Effector CD8-positive, alpha-beta T cell (primary cell): ENCODE measurements at regions not wholly inside any gene's neighbourhood (a gene's known extent, or its start where the extent isn't known, plus 50 kb on each side); places are given as distances from the start of the nearest gene placed in this dataset.

Source experiments
- DNase-seq: peaks from one replicate; lab custom pipeline; 2025; lab: John Stamatoyannopoulos, UW

DNA sequence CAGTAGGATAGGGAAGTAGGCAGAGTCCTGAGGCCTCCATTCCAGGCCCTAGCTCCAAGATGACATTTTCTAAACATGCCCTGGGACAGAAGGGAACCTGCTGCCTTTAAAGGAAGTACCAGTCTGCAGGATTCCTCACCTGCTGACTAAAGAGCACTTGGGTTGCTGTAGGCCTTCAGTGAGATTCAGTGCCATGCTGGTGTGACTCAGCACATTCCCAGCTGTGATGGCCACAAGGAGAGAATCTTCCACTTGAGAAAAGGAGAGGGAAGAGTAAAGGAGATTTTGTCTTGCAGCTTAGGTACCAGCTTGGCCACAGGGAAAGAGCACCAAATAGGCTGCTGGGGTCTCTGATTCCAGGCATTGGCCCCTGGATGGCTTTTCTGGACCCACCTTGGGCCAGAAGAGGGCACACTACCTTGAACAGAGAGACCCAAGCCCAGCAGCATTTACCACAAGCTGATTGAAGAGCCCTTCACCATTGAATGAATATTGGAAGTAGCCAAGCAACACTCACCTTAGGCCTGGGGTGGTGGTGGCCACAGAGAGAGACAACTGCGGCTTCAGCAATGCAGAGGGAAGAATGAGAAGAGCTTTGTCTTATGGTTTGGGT is 498.3 kb downstream of the KCNH5 start:
- DNase-seq, result no peak

DNA sequence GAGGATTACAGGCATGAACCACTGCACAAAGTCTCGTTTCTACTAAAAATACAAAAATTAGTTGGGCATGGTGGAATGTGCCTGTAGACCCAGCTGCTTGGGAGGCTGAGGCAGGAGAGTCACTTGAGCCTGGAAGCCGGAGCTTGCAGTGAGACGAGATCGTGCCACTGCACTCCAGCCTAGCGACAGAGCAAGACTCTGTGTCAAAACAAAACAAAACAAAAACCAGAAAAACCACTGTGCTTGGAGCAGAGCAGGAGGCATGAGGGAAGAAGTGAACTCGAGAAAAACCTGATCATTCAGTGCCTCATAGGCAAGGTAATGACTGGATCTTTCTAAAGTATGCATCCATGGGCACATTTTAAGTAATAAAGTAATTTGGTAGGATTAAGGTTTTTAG is 487.8 kb downstream of the KCNH5 start:
- DNase-seq, result no peak

DNA sequence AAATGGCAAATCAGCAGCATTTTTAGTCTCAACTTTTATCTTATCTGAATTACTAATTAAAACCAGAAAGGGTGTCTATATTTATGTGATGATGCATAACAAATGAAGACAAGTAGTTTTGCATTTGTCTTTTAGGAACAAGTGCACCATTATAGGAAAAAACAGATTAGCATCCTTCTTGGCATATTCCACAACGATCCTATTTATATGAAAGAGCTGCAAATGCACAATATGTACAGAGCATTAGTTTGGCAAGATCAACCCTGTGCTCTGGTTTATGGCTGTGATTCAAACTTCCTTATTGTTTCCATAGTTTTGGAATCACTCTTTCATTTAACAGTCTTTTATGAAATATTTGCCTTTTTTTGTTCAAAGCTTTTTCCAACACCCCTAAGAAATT is 486.8 kb downstream of the KCNH5 start:
- DNase-seq, result no peak

DNA sequence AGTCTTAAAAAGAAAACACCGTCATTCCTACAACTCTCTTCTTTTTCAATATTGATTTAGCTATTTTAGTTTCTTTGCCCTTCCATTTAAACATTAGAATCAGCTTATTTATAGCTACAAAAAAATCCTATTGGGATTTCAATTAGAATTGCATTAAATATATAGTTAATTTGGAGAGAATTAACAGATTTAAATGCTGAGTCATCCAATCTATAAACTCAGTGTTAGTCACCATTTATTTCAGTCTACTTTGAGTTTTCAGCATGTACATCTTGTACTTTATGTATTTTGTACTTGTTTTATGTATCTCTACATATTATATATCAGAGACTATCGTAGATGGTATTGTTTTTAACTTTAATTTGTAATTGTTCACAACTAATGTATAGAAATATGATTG is 460.0 kb downstream of the KCNH5 start:
- no peak for DNase-seq

DNA sequence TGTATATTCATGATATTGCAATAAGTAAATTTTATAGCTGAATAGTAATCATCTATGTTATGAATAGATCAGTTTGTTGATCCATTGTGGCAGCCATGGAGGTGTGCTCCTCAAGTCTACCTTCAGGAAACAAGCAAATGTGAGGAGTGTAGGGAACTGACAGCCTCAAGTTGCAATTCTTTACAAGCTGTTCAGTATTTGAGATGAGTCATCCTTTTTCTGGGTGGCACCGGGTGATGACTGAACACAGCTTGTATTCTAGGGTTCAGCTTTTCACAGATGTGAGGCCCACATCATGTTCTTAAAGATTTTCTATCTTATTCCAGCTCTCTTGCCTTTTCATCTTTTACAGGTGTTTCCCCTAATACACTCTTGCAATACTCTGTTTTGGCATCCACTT is 452.4 kb downstream of the KCNH5 start:
- no peak for DNase-seq

DNA sequence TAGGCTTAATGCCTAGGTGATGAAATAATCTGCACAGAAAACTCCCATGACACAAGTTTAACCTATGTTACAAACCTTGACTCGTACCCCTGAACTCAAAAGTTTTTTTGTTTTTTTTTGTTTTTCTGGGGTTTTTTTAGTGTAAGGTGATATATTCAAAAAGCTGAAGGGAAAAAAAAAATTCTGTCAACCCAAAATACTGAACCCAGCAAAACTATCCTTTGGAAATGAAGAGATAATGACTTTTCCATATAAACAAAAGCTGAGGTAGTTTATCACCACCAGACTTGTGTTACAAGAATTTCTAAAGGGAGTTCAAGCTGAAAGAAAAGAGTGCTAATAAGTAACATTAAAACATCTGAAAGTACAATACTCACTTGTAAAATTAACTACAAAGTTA is 448.1 kb downstream of the KCNH5 start:
- no peak for DNase-seq

DNA sequence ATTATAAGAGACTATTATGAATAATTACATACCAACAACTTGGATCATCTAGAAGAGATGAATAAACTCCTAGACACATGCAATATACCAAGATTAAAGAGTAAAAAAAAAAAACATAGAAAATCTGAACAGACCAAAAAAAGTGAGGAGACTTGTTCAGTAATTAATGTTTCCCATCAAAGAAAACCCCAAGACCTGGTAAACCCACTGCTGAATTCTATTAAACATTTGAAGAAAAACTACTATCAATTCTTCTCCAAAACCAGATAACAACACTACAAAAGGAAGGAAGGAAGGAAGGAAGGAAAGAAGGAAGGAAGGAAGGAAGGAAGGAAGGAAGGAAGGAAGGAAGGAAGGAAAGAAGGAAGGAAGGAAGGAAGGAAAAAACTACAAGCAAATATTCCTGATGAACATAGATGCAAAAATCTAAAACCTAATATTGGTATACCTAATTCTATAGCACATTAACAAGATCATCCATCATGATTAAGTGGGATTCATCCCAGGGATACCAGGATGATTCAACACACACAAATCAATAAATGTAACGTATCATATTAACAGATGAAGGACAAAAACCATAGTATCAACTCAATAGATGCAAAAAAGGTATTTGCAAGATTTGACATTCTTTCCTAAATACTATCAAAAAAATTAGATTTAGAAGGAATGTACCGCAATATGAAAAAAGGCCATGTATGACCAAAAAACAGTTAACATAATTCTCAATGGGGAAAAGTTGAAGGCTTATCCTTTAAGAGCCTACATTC is 445.5 kb downstream of the KCNH5 start:
- no peak for DNase-seq

DNA sequence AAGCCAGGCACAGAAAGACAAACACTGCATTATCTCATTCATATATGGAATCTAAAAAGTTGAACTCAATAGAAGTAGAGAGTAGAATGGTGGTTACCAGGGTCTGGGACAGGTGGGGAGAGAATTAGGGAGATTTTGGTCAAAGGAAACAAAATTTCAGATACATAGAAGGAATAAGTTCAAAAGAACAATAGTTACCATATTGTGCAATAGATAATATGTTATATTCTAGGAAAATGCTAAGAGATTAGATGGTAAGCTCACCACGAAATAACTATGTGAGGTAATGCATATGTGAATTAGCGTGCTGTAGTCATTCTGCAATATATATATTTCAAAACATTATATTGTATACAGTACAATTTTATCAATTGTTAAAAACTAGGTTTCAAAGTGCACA is 442.5 kb downstream of the KCNH5 start:
- DNase-seq, result no peak

DNA sequence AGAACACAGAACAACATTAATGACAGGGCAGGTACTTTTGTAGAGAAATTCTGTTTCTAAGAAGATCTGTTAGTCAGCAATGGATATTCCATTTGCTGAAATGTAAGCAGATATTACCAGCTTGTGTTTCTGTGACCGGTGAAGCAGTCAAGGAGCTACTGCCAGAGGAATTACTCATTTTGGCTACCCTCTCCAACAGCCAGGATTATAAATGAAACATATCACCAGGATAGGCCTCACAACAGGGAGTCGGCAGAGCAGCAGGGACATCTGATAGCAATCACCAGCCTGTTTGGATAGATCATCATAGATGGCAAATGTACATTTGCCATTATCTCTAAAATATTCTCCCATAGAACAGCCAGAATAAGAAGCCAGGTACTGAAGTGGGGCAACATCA is 440.7 kb downstream of the KCNH5 start:
- DNase-seq, result no peak

DNA sequence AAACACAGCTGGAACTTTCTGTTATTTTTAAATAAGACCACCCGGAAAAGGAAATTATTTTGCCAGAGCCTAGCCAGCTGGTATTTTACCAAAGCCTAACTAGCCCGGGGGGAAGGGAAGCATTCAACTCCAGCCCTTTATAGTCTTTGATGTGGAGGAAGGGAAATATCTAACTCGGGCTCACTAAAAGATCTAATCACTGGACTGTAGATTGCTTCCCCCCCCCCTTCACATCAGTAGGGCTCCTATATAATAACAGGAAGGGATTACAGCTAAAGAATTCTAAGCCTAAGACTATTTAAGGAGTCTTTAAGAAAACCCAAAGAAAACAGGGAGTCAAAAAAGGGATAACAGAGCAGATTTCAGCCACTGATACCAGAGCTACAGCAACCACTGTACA is 431.1 kb downstream of the KCNH5 start:
- DNase-seq, result no peak

DNA sequence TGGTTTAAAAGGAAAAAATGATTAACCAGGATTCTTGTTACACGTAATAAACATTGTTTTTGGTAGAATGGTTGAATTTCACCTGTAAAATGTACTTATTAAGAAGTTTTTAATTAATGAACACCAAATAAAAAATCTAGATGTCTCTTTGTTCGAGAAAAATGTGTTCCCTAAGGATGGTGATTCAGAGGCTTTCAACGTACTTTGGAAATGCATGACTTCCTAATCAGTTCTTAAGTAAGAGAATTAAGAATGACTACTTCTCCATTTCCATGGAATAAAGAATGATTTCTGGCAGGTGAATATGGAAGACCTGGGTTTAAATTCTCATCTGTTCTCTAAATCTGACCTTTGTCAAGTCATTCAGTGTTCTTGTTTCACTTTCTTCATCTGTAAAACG is 428.6 kb downstream of the KCNH5 start:
- DNase-seq, result no peak

DNA sequence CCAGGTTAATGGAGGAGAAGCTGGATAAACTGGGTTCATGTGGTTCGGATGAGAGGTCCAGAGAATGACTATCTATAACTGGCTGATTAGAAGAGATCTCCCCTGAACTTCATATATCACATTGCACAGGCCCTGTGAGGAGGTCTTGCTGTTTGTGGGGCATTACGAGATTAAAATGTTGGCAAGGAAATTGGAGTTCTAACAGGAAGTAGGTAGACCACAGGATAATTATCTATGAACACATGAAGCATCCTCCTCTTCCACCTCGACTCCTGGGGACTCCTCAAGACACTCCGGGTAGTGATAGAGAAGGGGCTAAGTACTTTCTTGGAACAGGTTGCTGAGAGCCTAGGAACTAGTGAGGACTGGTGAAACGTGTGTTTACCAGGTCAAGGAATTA is 418.8 kb downstream of the KCNH5 start:
- no peak for DNase-seq

DNA sequence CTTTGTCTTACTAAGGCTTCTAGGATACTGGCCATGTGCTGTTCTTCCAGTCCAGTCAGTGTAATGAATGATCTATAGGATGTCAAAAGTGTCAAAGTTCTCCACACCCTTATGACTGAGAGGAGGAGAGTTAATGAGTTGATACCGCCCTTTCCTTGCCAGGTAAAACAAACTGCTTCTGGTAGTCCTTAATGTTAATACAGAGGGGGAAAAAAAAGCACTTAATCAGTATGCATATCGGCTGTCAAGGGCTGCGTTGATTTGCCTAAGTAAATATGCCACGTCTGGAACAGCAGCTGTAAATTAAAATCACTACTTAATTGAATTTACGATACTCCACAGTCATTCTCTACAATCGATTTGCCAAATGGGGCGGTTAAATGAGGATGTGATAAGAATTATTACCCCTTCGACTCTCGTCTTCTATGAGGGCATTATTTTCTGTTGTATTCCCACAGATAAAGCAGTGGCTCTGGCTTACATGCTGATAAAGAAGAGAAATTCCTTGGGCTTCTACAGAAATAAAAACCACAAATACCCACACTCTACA is 416.0 kb downstream of the KCNH5 start:
- no peak for DNase-seq

DNA sequence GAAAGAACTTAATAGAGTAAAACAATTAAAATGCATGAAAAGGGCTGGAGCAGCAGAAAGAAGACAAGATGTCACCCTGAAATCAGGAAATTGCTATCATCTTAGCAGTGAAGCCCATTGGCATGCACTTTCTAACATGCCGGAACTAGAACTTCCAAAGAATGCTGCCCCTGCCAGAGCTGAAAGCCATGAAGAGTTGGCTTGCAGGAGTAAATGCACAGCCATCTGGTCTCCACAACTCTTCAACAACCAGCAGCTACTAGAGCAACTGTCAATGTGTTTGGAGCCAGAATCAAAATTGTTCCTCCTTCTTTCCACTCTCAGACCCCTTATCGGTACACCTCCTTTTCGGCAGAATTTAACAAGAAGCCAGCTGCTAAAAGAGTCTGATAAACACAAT is 414.1 kb downstream of the KCNH5 start:
- DNase-seq, result no peak

DNA sequence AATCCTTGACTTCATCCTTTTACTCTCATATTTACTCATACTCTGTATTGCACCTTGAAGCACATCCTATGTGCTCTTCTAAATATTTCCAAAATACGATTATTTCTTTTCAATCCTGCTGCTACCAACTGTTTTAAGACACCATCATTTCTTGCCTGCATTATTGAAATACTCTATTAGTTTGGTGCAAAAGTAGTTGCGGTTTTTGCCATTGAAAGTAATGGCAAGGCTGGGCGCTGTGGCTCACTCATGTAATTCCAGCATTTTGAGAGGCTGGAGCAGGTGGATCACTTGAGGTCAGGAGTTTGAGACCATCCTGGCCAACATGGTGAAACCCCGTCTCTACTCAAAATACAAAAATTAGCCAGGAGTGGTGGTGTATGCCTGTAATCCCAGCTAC is 412.5 kb downstream of the KCNH5 start:
- no peak for DNase-seq

DNA sequence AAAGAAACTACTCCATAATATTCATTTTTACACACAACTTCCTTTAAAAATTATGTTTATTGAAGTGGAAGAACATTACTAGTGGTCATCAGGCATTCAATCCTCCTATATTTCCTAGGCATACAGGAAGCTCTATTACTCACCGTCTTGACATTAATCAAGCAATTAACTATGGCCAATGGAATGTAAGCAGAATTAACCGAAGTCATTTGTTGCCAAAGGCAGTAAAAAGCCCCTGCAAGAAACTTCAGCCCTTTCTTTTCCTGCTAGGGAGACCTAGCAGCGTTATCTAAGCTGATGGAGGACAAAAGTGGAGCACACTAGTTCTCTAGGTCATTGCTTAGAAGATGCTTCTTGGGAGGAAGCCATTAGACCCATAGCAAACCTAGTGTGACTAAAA is 399.6 kb downstream of the KCNH5 start:
- no peak for DNase-seq
